Middle frontal gyrus (tissue), 1 donor: ENCODE measurements at regions not wholly inside any gene's neighbourhood (a gene's known extent, or its start where the extent isn't known, plus 50 kb on each side); places are given as distances from the start of the nearest gene placed in this dataset.

Experiments used
- DNase-seq: peaks from one replicate; pipeline ENCODE4 v3.0.0-alpha.2; 2015; ENCODE audit warnings: low spot score; ENCODE audit errors: extremely low spot score

DNA sequence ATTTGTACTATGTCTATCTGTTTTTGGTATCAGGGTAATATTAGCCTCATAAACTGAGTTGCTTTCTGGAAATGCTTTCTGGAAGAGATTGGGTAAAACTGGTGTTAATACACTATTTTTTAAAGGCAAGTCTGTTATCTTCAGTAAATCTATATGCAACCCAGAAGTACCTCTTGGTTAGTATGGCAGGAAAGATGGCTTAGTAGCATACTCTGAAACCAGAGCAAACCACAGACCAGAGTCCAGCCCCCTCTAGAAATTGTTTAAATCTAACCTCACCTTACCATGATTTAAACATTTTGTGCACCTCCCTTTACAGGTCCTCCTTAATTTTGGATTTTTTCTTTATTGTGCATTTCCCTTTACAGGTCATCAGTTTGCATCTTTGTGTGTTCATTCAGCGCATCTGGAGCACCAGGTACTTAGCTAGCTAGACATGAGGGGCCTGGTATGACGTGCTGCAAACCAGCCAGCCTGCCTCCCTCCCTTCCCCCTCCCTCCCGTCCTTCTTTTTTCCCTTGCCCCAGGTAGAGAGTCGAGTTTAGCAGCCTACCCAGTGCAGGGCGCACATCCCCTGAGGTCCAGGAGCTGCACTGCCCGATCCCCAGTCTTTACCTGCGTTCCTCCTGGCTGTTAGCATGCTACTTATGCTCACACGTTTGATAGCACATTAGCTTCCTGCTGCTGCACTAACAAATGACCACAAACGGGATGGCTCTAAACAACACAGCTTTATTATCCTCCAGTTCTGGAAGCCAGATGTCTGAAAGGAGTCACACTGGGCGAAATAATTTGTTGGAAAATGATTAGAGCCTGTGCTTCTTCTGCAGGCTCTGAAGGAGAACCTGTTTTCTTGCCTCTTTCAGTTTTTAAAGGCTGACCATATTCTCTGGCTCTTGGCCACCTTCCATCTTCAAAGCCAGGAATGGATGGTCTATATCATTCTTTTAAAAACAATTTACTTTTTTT lies 299.9 kb upstream of the HABP2 start:
- no peak for DNase-seq

DNA sequence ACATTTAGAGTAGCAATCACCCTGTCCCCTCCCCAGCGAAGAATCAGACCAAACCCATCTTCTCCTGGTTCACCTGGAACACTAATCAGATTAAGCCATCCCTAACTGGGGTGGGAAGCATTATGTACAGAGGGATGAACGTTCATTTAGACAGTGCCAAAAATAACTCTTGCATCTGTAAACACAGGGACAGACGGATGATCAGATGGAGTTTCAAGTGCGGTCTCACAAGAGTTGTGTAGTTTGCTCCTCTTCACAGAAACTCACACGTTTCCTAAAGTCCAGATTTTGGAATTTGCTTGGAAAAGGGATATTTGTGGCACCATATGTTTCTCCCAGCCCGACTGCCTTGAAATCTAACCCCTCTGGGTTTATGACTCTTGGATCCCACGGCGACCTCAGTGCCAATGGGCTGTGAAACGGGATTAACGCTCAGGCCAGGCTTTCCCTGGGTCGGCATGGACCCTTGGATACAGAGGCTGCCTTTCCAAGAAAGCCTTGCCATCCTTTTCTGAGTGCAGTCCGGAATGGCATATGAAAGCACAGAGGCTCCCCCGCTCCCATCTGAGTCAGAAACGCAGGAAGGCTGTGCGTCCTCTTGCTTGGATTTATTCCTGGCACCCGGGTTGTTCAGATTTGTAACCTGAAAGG lies 293.2 kb upstream of the HABP2 start:
- DNase-seq = no peak

DNA sequence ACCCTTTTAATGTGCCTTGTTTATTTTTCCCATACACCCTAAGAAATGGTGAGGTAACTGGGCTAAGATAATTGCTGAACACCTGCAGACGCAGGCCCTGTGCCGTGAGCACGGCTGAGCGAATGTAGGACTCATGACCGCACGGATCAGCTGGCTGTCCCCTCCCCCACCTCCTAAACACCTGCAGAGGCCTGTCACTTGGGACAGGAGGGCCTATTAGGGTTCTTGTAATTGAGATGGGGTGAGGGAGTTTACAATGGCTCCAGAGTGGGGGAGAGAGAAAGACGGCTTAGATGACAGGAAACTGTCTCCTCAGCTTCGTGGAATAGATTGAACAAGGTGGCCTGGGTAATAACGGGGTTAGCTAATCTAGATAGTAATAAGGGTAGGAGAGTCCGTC lies 291.7 kb upstream of the HABP2 start:
- DNase-seq = no peak

DNA sequence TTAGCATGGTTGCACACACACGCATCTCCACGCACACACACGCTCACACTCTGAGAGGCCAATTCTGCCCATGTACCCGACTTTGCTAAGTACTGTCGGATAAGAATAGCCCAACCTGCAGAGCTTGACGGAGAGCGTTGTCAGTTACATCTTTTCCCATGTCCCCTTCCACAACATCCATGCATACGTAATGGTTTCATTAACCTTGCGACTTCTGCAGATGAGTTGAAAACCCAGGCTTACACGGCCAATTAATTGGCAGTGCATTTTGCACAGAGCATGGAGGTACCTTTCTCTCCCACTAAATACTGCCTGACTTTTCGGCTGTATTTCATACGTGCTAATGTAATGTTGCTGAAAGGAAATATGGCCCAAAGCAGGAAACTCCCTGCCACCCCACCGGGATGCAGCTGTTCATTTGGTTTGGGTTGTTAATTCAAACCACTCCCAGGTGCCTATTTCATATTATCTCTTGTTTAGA lies 291.2 kb upstream of the HABP2 start:
- no peak for DNase-seq

DNA sequence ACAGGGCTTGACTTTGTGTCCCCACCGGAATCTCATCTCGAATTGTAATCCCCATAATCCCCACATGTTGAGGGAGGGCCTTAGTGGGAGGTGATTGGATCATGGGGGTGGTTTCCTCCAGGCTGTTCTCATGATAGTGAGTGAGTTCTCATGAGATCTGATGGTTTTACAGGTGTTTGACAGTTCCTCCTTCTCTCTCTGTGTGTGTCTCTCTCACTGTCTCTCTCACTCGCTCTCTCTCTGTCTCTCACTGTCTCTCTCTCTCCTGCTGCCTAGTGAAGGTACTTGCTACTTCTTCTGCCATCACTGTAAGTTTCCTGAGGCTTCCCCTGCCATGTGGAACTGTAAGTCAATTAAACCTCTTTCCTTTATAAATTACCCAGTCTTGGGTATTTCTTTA lies 289.8 kb upstream of the HABP2 start:
- DNase-seq = no peak

DNA sequence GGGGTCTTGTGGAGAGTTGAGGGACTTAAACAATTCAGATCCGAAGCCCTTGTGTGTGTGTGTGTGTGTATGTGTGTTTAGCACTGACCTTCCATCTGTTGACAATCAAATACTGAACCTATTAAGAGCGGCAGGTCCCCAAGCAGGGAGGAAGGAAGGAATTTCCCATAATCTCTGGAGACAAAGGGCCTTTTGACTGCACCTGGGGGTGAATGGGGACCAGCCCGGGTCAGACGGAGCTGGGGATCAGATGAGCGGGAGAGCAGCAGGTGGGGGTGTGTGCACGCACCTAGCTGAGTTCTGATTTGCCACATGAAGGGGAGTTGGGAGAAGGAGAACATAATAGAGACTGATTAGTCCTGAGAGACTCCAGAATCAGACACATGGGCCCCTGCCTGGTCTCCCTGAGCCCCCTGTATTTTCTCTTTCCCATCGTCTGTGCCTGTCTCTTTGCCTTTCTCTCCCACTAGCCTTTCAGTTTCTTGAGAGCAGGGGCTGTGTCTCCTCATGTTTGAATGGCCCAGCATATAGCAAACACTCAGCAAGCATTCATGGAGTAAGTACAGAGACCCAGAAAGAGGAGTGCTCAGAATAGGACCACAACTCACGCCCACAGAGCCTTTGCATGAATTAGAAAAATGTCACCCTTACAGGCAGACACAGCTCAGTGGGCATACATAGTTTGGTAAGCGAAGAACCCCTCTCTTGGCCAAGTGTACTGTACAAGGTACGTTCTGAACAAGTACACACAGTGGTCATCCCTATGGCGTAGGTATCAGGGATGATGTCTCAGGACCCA lies 288.3 kb upstream of the HABP2 start:
- DNase-seq = no peak

DNA sequence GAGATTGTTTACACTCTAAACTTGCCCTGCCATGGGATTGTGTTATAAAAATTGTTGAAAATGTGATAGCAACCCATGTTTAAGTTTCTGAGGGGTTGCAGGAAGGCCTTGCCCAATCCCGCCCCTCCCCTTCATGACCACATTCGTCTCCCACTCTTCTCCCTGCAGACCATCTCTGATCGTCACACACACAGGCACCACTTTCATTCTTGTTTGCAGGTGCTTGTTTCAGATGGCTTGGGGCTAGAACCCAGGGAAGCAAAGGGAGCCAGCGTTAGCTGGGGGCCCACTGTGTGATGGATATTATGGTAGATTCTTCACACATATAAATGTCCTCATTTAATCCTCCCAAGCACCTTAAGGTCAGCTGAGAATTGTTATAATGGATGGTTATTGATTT lies 286.7 kb upstream of the HABP2 start:
- no peak for DNase-seq

DNA sequence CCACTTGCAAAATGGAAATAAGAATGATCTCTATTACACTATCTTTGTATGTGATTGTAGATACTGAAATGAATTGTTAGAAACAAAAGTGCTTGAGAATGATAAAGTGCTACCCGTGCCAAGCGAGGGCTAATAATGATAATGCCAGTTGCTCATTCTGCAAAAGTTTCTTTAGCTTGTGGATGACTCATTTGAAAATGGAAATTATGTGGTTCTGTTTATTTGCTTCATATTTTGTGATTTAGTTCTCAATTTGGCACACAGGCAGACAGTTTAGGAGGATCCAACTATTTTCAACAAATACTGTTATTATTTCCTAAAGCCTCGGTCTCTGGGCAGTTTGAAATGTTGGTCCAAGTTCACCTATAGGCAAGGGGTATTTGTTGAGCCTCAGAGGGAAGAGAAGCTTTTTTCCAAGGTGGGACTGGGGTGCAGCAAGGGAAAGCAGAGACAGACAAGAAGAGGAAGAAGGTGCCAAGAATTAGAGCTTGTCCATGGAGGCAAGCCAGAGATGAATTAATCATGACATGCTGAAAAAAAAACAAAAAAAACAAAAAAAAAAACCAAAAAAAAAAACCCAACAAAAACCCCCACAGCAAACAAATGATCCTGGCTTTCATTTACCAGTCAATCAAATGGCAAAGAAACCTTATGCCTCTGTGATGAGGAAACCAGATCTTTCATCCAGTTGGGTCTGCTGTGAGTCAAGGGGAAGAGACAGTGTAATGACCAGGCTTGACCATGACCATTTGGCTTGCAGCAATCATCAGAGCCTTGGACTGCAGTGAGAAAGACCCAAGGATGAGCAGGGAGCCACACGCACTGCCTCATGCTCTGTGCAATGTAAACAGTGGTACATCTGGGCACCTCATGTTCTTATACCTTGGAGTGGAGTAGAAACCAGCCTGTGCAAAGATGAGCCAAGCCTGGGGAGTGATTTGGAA lies 285.0 kb upstream of the HABP2 start:
- DNase-seq = no peak

DNA sequence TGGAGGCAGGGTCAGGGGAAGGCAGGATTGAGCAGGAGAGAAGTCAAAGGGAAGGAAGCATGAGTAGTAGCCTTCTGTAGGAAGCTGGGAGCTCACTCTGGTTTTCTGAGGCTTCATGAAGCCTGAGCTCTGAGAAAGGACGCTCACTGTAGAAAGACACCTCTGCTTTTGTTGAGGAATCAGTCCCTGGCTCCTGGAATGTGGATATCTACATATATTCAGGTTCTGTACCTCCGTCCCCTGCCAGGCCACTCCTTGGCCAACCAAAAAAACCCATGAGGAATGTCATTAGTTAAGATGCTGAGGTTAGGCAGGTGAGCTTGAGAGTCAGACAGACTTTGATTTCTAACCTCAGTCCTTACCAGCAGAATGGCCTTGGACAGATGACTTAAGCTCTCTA lies 283.5 kb upstream of the HABP2 start:
- DNase-seq = no peak

DNA sequence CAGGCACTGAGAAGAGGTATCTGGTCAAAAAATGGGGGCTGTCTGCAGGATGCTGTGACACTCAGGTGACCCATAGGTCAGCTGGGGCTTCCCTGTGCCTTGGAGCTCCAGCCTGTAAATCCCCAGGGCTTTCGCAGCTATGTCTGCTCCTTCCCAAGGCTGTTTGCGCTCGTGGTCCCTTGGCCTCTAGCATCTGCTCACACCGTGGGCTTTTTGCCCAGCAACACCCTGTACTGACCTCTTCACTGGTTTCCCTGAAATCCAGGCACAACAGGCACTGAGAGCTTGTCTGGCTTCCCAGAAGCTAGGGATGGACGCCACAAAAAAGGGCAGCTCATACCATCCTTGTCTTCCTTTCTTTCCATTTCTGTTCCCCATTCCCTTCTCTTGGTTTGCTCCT lies 280.3 kb upstream of the HABP2 start:
- DNase-seq = no peak

DNA sequence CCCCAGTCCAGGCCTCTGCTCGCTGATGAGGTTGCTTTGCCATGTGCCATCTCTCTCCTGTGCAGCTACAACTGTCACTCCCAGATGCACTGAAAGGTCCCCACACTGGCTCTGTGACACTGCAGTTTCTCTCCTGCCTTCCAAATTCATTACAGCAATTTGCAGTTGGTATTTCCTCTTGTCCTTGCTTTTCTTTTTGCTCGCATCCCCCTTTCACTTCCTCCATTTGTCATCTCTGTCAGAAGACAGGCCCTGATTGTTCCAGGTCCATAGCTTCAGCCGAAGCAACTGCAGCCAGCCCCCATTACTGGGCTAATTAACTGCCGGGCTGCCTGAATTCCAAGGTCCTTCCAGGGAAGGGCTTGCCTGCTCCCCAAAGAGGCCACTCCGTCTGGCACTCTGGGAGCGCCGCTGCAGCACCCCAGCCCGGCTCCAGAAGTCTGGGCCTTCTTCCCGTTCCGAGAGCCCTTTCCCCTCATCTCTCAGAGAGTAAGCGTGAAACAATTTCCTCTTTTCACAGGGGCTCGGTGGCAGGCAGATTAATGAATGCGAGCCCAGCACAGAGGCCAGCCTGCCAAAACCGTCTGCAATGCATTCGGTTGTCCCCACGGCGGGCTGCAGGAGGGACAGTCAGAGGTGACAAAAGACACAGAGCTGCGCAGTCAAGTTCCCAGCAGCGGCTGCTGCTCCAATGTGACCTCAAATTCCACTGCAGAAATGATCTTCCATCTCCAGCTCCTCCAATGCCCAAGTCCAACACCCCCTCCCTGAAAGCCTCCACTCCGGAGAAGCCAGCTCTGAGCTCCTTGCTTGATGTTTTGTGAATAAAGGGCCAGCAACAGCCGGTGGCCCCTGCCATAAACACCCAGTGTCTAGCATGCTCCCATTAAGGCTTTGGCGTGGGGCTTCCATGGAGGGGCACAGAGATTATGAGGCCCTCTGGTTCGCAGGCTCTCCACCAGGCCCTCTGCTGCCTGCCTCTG lies 279.4 kb upstream of the HABP2 start:
- peak; percentile 27 for DNase-seq

DNA sequence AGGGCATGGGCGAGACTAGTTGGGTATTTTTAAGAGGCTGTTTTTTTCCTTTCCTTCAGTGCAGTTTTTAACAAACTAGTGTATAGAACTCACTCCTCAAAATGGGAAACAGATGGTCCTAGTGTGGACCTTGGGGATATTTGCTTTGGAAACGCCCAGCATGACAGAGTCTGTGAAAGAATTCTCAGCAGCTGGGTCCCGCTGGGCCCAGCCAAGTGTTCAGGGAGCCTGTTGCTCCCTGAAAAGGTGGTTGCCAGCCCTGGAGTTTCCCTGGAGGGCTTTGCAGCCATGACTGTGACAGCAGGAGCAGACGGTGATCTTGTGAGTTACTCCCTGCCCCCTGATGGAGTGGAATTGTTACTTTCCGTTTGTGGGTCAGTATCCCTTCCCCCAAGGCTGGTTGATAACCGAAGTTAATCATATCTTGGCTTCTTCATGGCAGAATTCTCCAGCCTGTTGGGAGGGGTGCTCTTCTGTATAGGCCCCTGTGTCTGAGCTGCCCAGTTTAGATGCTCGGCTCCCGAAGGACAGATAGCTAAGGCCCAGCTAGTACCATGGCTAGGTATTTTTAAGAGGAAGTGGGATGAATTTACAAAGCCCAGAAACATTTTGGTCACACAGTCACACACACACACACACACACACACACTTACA lies 278.6 kb upstream of the HABP2 start:
- DNase-seq = no peak

DNA sequence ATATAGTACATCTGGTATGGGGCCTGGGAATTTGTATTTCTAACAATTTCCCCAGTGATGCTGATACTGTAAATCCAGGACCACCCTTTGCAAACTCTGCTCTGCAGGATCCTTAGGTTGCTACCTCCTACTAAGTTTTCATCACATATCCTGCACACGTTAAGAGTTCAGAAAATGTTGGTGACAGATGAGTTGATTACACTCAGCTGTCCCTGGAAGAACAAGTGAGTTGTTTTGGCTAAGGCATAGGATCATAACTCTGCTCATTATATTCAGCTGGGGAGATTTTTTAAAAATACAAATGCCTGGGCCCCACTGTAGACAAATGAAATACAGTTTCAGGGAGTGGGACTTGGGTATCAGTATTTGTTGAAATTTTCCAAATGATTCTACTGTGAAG lies 274.6 kb upstream of the HABP2 start:
- no peak for DNase-seq

DNA sequence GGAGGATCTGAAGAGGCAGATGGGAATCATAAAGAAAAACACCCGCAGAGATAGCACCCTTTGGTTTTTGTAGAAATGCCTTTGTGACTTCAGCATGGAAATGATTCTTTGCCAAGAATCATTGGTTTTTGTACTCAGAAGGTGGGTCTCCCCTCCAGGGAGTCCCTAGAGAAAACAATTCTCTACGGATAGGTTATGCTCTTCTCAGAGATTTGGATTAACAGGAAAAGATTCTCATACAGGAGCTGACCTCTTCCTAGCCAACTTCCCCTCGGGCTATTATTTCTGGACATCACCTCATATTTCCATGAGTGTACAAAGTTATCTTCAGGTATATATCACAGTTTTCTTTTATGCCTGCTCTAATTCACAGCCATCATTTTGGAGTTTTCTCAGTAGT lies 274.2 kb upstream of the HABP2 start:
- no peak for DNase-seq

DNA sequence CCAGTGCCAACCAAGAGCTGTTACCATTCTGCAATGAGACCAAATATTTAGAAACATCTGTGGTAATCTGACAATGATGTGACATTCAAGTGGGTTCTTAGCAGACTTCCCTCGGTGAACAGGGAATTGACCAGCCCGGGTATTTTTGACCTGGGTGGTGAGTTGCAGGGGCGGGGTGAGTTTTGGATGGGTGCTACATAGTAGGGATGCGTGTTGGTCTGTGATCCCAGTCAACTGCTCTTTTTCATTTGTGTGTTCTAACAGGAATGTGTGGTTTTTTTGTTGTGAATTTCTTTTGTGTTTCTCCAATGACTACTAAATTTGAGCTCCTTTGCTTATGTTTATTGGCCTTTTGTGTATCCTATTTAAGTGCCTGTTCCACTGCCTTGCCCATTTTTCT lies 273.6 kb upstream of the HABP2 start:
- DNase-seq = no peak

DNA sequence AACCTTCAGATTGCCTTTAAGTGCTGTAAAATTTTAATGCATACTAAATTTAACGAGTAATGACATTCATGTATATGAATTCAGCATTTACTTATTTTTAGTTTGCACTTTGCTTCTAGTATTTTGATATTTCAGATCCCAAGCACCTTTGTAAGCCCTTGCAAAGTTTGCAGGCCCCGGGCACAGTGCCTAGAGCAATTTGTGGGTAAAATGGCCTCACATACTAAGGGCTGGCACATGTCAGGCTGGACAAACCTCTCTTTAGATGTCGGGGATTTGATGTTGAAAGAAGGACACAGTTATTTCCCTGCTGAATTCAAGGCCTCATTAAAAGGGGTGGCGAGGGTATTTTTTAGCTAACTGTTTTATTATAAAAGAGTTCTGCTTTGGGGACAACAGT lies 270.3 kb upstream of the HABP2 start:
- DNase-seq = no peak

DNA sequence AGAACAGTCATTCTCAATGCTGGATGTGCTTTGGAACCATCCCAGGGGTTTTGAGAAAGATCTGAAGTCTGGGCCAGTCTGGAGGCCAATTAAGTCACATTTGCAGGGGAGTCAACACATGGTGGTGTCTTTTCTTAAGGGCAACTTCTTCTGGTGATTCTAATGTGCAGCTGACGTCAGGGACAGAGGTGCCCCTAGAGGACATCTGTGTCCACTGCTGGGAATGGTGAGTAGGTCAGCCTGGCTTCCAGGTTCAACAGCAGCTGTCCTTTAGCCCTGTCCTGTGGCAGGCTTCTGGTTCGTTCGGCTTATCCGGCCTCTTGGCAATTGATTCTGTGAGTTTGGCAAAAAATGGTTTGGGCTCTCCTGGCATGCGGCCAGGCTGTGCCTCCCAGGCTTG lies 269.7 kb upstream of the HABP2 start:
- no peak for DNase-seq

DNA sequence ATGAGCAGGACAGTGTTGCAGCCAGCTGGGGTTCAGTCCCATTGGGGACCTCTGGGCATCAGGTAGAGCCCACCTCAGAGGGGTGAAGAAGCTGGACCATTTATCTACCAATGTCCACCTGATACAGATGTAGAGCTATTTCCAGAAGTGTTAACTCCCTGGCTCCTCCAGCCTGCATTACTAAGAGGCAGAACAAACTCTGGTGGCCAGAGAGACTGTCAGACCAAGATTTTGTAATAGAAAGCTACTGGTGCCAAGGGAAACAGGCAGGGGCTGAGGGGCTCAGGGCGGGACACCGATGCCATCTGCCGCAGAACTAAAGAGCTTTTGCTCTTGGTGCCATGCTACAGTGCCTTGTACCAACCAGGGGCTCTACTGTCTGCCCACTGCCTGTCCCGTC lies 268.2 kb upstream of the HABP2 start:
- DNase-seq = no peak

DNA sequence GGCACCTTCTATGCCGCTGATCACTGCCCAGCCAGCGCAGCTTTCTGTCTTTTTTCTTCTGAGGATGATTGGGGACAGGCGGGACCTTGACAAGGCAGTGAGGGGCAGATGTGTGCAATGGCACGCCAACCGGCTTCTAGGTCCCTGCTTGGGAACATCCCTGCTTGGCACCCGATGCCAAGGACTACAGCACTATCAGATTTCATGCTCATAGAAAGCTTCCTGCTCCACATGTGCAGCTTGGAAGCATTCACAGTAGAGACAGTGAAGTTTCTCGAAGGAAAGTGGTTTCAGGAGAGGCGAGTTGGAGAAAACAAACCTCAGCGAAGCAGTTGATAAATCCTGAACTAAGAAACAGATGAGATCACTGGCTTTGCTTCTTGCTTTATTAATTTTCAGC lies 267.5 kb upstream of the HABP2 start:
- DNase-seq = no peak
